ENCODE measurements at regions not wholly inside any gene's neighbourhood (a gene's known extent, or its start where the extent isn't known, plus 50 kb on each side); places are given as distances from the start of the nearest gene placed in this dataset.

- H3K4me1 ChIP-seq (ENCODE audit: insufficient read depth, low read length, poor library complexity, severe bottlenecking), result peaks cover 15% of the 10 kb centered on the region
- no peaks in the 10 kb centered on the region for H3K9me3 ChIP-seq (ENCODE audit: insufficient read depth, low read depth, low read length)
- no peak overlapping the region for H2AFZ ChIP-seq (ENCODE audit: low read length)
- H3K79me2 ChIP-seq (ENCODE audit: insufficient read depth, low read length), result no peaks in the 10 kb centered on the region
- H3K9ac ChIP-seq (ENCODE audit: low read depth, low read length, poor library complexity, severe bottlenecking), result no peak overlapping the region
- no peaks in the 10 kb centered on the region for H3K9me2 ChIP-seq (replicated peaks; ENCODE audit: low read depth, low read length)
- H3K36me3 ChIP-seq (ENCODE audit: insufficient read depth, low read length), result no peaks in the 10 kb centered on the region
- H3K4me2 ChIP-seq (ENCODE audit: low read depth, low read length, poor library complexity, severe bottlenecking), result no peak overlapping the region
- TF ChIP-seq EZH2phosphoT487 (IDR thresholded peaks at IDR 0.05; ENCODE audit: borderline replicate concordance), result no peak
- TF ChIP-seq CTCF (conservative IDR thresholded peaks at IDR 0.05; ENCODE audit: low read length), result no peak
- H3K27me3 ChIP-seq (ENCODE audit: insufficient read depth, low read length, poor library complexity, severe bottlenecking), result no peaks in the 10 kb centered on the region
- no peaks in the 10 kb centered on the region for H4K20me1 ChIP-seq (ENCODE audit: insufficient read depth, low read length, poor library complexity, severe bottlenecking)
- H3K4me3 ChIP-seq (ENCODE audit: low read length, poor library complexity, severe bottlenecking), result no peak overlapping the region
- no peaks in the 10 kb centered on the region for H3F3A ChIP-seq (ENCODE audit: low read depth)
These were observed 97.4 kb downstream of the RIN2 start for GRCh38 chr20:19855416-19855815.

- Histone ChIP-seq H3K9me3 (ENCODE audit: insufficient read depth, low read depth, low read length) (no peaks in the 10 kb centered on the region), H3K9me2 (replicated peaks; ENCODE audit: low read depth, low read length) (no peaks in the 10 kb centered on the region), H2AFZ (ENCODE audit: low read length) (no peak overlapping the region), H3K27me3 (ENCODE audit: insufficient read depth, low read length, poor library complexity, severe bottlenecking) (no peaks in the 10 kb centered on the region), H3K9ac (ENCODE audit: low read depth, low read length, poor library complexity, severe bottlenecking) (no peak overlapping the region), H3K79me2 (ENCODE audit: insufficient read depth, low read length) (no peaks in the 10 kb centered on the region), H4K20me1 (ENCODE audit: insufficient read depth, low read length, poor library complexity, severe bottlenecking) (no peaks in the 10 kb centered on the region), H3K4me3 (ENCODE audit: low read length, poor library complexity, severe bottlenecking) (no peak overlapping the region), H3K36me3 (ENCODE audit: insufficient read depth, low read length) (no peaks in the 10 kb centered on the region), H3K4me2 (ENCODE audit: low read depth, low read length, poor library complexity, severe bottlenecking) (no peak overlapping the region), H3K4me1 (ENCODE audit: insufficient read depth, low read length, poor library complexity, severe bottlenecking) (no peaks in the 10 kb centered on the region), H3F3A (ENCODE audit: low read depth) (no peaks in the 10 kb centered on the region)
- TF ChIP-seq CTCF (conservative IDR thresholded peaks at IDR 0.05; ENCODE audit: low read length) (no peak), EZH2phosphoT487 (IDR thresholded peaks at IDR 0.05; ENCODE audit: borderline replicate concordance) (no peak)
These were observed 100.7 kb downstream of the RIN2 start for GRCh38 chr20:19858466-19859371.

- no peak for TF ChIP-seq CTCF (conservative IDR thresholded peaks at IDR 0.05; ENCODE audit: low read length)
- TF ChIP-seq EZH2phosphoT487 (IDR thresholded peaks at IDR 0.05; ENCODE audit: borderline replicate concordance), result no peak
- Histone ChIP-seq H3K79me2 (ENCODE audit: insufficient read depth, low read length) (no peaks in the 10 kb centered on the region), H3K36me3 (ENCODE audit: insufficient read depth, low read length) (no peaks in the 10 kb centered on the region), H4K20me1 (ENCODE audit: insufficient read depth, low read length, poor library complexity, severe bottlenecking) (no peaks in the 10 kb centered on the region), H2AFZ (ENCODE audit: low read length) (no peak overlapping the region), H3K9ac (ENCODE audit: low read depth, low read length, poor library complexity, severe bottlenecking) (no peak overlapping the region), H3K9me3 (ENCODE audit: insufficient read depth, low read depth, low read length) (no peaks in the 10 kb centered on the region), H3K4me2 (ENCODE audit: low read depth, low read length, poor library complexity, severe bottlenecking) (no peak overlapping the region), H3K9me2 (replicated peaks; ENCODE audit: low read depth, low read length) (no peaks in the 10 kb centered on the region), H3K4me3 (ENCODE audit: low read length, poor library complexity, severe bottlenecking) (no peak overlapping the region), H3K27me3 (ENCODE audit: insufficient read depth, low read length, poor library complexity, severe bottlenecking) (no peaks in the 10 kb centered on the region), H3F3A (ENCODE audit: low read depth) (no peaks in the 10 kb centered on the region), H3K4me1 (ENCODE audit: insufficient read depth, low read length, poor library complexity, severe bottlenecking) (no peaks in the 10 kb centered on the region)
These were observed 101.4 kb downstream of the RIN2 start for GRCh38 chr20:19859444-19859843.

All from Loucy (cell line).